Lung (tissue), 11 donors: ENCODE measurements at regions not wholly inside any gene's neighbourhood (a gene's known extent, or its start where the extent isn't known, plus 50 kb on each side); places are given as distances from the start of the nearest gene placed in this dataset.

Source experiments
- ATAC-seq: fragments of 200-7000 bp; cut with Tn5 transposase; one replicate; pipeline ENCODE4 v1.9.1; 2020; ENCODE audit warnings: moderate number of reproducible peaks; ENCODE audit not compliant: insufficient read depth, low FRiP score
- DNase-seq, 3 donors: peaks; one replicate each; pipeline ENCODE4 v3.0.0-alpha.2; 2013 to 2017
- H3K27ac ChIP-seq, 2 donors: one replicate each; pipeline ENCODE4 v1.5.1; 2013; ENCODE audit warnings: mild to moderate bottlenecking in 2 of 2, moderate library complexity in 2 of 2, control low read depth in 1 of 2, inconsistent platforms in 1 of 2, low read depth in 1 of 2, low read length in 1 of 2
- H3K27me3 ChIP-seq, 3 donors: one replicate each; pipeline ENCODE4 v1.5.1; 2013; ENCODE audit warnings: low read length in 2 of 3; ENCODE audit not compliant: control insufficient read depth in 3 of 3, insufficient read depth in 3 of 3
- H3K36me3 ChIP-seq, 4 donors: one replicate each; pipeline ENCODE4 v1.5.1; 2013; ENCODE audit warnings: low read length in 4 of 4, mild to moderate bottlenecking in 1 of 4, moderate library complexity in 1 of 4; ENCODE audit not compliant: control insufficient read depth in 4 of 4, insufficient read depth in 4 of 4
- H3K4me1 ChIP-seq, 5 donors: one replicate each; pipeline ENCODE4 v1.5.1; 2013; ENCODE audit warnings: low read length in 5 of 5, mild to moderate bottlenecking in 2 of 5, moderate library complexity in 1 of 5; ENCODE audit not compliant: control insufficient read depth in 5 of 5, insufficient read depth in 5 of 5
- H3K4me3 ChIP-seq: one replicate; pipeline ENCODE4 v1.5.1; 2013; ENCODE audit warnings: mild to moderate bottlenecking, control low read depth, moderate library complexity
- H3K9ac ChIP-seq, 2 donors: one replicate each; pipeline ENCODE4 v1.5.1; 2013; ENCODE audit warnings: low read length in 2 of 2, control low read depth in 1 of 2; ENCODE audit not compliant: insufficient read depth in 1 of 2
- H3K9me3 ChIP-seq, 4 donors: one replicate each; pipeline ENCODE4 v1.5.1; 2013; ENCODE audit warnings: low read length in 3 of 4, mild to moderate bottlenecking in 1 of 4, moderate library complexity in 1 of 4; ENCODE audit not compliant: control insufficient read depth in 4 of 4, insufficient read depth in 3 of 4
- WGBS, 2 donors: extraction: QIAGEN DNeasy Blood & Tissue Kit; methylation state at CpG; one replicate each; pipeline ENCODE4 v1.1.7; 2013; 5-methylcytosine and 5-hydroxymethylcytosine counted together
- TF ChIP-seq, protein P1 (sequence below): IDR thresholded peaks from 2 replicates; pipeline ENCODE4 v1.5.1; 2012; ENCODE audit warnings: mild to moderate bottlenecking; ENCODE audit errors: control extremely low read depth, extremely low read depth
- donor health status: control.
- donor health status: control.
- donor health status: Bipolar disorder and iron deficiency.
- donor health status: healthy.
- donor health status: DM: yes; HTN: yes; CAD: no.

DNA sequence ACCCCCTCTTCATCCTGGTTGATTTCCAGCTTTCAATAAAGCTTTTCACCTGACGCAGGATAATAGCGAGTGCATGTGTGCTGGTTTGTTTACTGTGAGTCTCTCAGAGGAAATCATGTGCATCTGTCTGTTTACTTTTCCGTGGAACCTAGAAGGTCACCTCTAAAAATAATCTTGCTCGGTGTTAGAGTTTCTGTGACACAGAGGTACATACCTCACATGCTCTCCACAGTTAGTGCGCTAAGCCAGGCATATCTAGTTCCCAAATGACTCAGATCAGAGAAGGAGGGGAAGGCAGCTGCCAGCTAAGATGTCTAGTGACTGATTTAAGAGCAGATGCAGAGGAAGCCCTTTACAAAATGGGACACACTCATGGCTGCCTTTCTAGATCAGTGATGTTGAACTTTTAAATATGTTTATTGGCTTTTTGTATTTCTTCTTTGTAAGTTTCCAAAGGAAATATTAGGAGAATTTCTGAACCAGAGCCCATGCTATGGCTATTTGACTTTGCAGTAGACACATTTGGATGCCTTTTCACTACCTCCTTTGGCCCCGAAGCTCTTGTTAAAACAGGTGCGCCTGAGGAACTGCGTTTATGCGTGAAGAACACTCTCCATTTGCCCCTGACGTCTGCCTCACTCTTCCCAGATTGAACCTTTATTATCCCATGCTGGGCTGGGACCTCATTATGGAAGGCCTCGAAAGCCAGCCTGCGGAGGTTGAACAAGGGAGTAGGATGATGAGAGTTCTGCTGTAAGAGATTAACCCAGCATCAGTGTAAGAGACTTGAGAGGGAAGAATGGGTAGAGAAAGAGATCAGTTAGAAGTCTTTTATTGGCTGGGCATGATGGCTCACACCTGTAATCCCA is 145.6 kb downstream of the FAM161A start:
- TF ChIP-seq, protein P1, sequence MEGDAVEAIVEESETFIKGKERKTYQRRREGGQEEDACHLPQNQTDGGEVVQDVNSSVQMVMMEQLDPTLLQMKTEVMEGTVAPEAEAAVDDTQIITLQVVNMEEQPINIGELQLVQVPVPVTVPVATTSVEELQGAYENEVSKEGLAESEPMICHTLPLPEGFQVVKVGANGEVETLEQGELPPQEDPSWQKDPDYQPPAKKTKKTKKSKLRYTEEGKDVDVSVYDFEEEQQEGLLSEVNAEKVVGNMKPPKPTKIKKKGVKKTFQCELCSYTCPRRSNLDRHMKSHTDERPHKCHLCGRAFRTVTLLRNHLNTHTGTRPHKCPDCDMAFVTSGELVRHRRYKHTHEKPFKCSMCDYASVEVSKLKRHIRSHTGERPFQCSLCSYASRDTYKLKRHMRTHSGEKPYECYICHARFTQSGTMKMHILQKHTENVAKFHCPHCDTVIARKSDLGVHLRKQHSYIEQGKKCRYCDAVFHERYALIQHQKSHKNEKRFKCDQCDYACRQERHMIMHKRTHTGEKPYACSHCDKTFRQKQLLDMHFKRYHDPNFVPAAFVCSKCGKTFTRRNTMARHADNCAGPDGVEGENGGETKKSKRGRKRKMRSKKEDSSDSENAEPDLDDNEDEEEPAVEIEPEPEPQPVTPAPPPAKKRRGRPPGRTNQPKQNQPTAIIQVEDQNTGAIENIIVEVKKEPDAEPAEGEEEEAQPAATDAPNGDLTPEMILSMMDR: no peak
- DNase-seq (peak in 1 of 3 donors; percentile 13), ATAC-seq (no peak)
- Histone ChIP-seq H3K4me1 (peaks cover 0 to 4% (median 0%) of the 10 kb centered on the region in 5 donors), H3K27ac (peak overlapping the region in 1 of 2 donors; percentile 92), H3K4me3 (no peak overlapping the region), H3K27me3 (no peaks in the 10 kb centered on the region), H3K9me3 (peaks cover 0 to 2% (median 0%) of the 10 kb centered on the region in 4 donors), H3K36me3 (no peaks in the 10 kb centered on the region), H3K9ac (no peak overlapping the region)
- WGBS, 2 donors: 68 to 80% methylated on average over 12 of the region's 12 CpGs

DNA sequence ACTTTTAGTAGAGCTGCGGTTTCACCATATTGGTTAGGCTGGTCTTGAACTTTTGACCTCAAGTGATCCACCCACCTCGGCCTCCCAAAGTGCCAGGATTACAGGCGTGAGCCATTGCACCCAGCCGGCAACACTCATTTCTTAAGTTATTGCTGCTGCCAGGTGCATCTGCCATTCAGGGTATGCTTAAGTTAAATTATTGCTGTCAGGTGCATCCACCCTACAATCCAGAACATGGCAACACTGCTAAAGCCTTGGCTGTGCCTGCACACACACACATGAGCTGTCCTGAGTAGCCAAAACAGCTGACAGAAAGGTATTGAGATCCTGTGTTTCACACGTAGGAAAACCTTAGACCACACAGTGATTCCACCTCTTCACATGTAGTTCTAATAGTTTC is 148.2 kb downstream of the FAM161A start:
- no peak overlapping the region for H3K4me3 ChIP-seq
- peaks cover 0 to 2% (median 0%) of the 10 kb centered on the region in 4 donors for H3K9me3 ChIP-seq
- no peak for ATAC-seq
- TF ChIP-seq, protein P1: no peak
- H3K4me1 ChIP-seq: peaks cover 0 to 4% (median 0%) of the 10 kb centered on the region in 5 donors
- no peak for DNase-seq
- H3K27me3 ChIP-seq: no peaks in the 10 kb centered on the region
- H3K36me3 ChIP-seq: no peaks in the 10 kb centered on the region
- no peak overlapping the region for H3K9ac ChIP-seq
- H3K27ac ChIP-seq: no peak overlapping the region
- 88 to 89% methylated on average over 5 of the region's 5 CpGs for WGBS, 2 donors

DNA sequence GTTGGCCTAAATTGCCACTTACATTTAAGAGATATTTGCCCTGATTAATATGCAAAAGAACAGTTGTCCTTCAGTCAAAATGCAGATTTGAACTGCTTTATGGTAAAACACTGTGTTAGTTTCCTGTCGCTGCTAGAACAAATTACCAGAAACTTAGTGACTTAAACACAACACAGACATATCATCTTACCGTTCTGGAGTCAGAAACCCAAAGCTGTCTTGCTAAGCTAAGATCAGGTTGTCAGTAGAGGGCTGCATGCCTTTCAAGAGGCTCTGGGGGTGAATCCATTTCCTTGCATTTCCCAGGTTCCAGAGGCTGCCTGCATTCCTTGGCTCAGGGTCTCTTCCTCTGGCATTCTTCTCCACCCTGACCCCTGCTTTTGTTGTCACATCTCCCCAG is 149.5 kb downstream of the FAM161A start:
- TF ChIP-seq, protein P1: no peak
- Histone ChIP-seq H3K4me1 (peaks cover 0 to 4% (median 0%) of the 10 kb centered on the region in 5 donors), H3K27ac (no peak overlapping the region), H3K4me3 (no peak overlapping the region), H3K36me3 (no peaks in the 10 kb centered on the region), H3K9me3 (peaks cover 0 to 2% (median 0%) of the 10 kb centered on the region in 4 donors), H3K27me3 (no peaks in the 10 kb centered on the region), H3K9ac (no peak overlapping the region)
- DNase-seq: no peak
- no peak for ATAC-seq
- WGBS, 2 donors: 84 to 94% methylated on average over 2 of the region's 2 CpGs
